Mucosa of stomach (tissue), 1 donor: ENCODE measurements at regions not wholly inside any gene's neighbourhood (a gene's known extent, or its start where the extent isn't known, plus 50 kb on each side); places are given as distances from the start of the nearest gene placed in this dataset.
"Not testable (repeated sequence)": the region's sequence is repeated elsewhere in the genome, so short reads cannot be mapped to it uniquely, and the experiment has no call there.

Experiments used
- H3K27me3 ChIP-seq: one replicate; pipeline ENCODE4 v1.7.0; 2013; ENCODE audit warnings: mild to moderate bottlenecking, low read length; ENCODE audit not compliant: control insufficient read depth, insufficient read depth
- H3K36me3 ChIP-seq: one replicate; pipeline ENCODE4 v1.7.0; 2013; ENCODE audit warnings: low read length; ENCODE audit not compliant: control insufficient read depth, insufficient read depth
- H3K4me1 ChIP-seq: one replicate; pipeline ENCODE4 v1.7.0; 2013; ENCODE audit warnings: mild to moderate bottlenecking, low read length; ENCODE audit not compliant: control insufficient read depth, insufficient read depth
- H3K4me3 ChIP-seq: one replicate; pipeline ENCODE4 v1.7.0; 2013; ENCODE audit warnings: low read length
- H3K9ac ChIP-seq: one replicate; pipeline ENCODE4 v1.7.0; 2013; ENCODE audit warnings: mild to moderate bottlenecking, low read length, moderate library complexity
- H3K9me3 ChIP-seq: one replicate; pipeline ENCODE4 v1.7.0; 2013; ENCODE audit warnings: mild to moderate bottlenecking, low read length, moderate library complexity; ENCODE audit not compliant: control insufficient read depth
- donor health status: Pancreatic carcinoma.

GRCh38 chr4:177771645-177772044 lies 329.4 kb upstream of the AGA start:
- no peaks in the 10 kb centered on the region for H3K4me1 ChIP-seq
- no peaks in the 10 kb centered on the region for H3K36me3 ChIP-seq
- no peak overlapping the region for H3K9ac ChIP-seq
- no peaks in the 10 kb centered on the region for H3K27me3 ChIP-seq
- H3K4me3 ChIP-seq = no peak overlapping the region
- H3K9me3 ChIP-seq = no peaks in the 10 kb centered on the region

- H3K9me3 ChIP-seq = no peaks in the 10 kb centered on the region
- H3K4me3 ChIP-seq = no peak overlapping the region
- H3K36me3 ChIP-seq = no peaks in the 10 kb centered on the region
- H3K27me3 ChIP-seq = no peaks in the 10 kb centered on the region
- H3K4me1 ChIP-seq = no peaks in the 10 kb centered on the region
- no peak overlapping the region for H3K9ac ChIP-seq
These were observed 336.4 kb upstream of the AGA start for GRCh38 chr4:177778623-177779022.

DNA sequence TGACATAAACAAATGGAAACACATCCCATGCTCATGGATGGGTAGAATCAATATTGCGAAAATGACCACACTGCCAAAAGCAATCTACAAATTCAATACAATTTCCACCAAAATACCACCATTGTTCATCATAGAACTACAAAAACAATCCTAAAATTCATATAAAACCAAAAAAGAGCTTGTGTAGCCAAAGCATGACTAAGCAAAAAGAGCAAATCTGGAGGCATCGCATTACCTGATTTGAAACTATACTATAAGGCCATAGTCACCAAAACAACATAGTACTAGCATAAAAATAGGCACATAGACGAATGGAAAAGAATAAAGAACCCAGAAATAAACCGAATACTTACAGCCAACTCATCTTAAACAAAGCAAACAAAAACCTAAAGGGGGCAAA lies 342.8 kb upstream of the AGA start:
- H3K27me3 ChIP-seq = no peaks in the 10 kb centered on the region
- no peaks in the 10 kb centered on the region for H3K36me3 ChIP-seq
- H3K9me3 ChIP-seq = no peaks in the 10 kb centered on the region
- no peaks in the 10 kb centered on the region for H3K4me1 ChIP-seq
- no peak overlapping the region for H3K4me3 ChIP-seq
- H3K9ac ChIP-seq = no peak overlapping the region

DNA sequence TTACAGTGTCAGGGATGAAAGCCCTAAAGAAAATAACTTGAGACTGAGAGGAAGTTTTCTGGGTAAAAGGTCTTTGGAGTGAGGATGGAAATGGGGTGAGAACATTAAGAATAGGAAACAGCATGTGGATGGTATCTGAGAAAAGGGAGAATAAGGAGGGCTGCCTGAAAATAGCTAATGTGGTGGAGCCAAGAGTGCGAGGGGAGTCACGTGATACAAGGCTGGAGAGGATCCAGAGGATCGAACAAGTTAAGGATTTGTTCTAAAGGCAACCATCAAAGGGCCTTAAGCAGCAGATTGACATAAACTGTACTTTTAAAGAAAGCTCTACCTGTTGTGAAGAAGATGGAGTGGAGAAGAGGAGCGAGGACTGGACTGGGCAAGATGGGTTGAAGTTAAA lies 347.4 kb upstream of the AGA start:
- H3K4me1 ChIP-seq = no peaks in the 10 kb centered on the region
- no peaks in the 10 kb centered on the region for H3K9me3 ChIP-seq
- H3K36me3 ChIP-seq = no peaks in the 10 kb centered on the region
- H3K4me3 ChIP-seq = no peak overlapping the region
- no peak overlapping the region for H3K9ac ChIP-seq
- H3K27me3 ChIP-seq = no peaks in the 10 kb centered on the region

- no peaks in the 10 kb centered on the region for H3K27me3 ChIP-seq
- no peaks in the 10 kb centered on the region for H3K9me3 ChIP-seq
- H3K9ac ChIP-seq = no peak overlapping the region
- no peaks in the 10 kb centered on the region for H3K36me3 ChIP-seq
- no peaks in the 10 kb centered on the region for H3K4me1 ChIP-seq
- H3K4me3 ChIP-seq = no peak overlapping the region
These were observed 349.0 kb upstream of the AGA start for GRCh38 chr4:177791188-177791587.

- no peaks in the 10 kb centered on the region for H3K27me3 ChIP-seq
These were observed 354.6 kb upstream of the AGA start for GRCh38 chr4:177796841-177797240.

DNA sequence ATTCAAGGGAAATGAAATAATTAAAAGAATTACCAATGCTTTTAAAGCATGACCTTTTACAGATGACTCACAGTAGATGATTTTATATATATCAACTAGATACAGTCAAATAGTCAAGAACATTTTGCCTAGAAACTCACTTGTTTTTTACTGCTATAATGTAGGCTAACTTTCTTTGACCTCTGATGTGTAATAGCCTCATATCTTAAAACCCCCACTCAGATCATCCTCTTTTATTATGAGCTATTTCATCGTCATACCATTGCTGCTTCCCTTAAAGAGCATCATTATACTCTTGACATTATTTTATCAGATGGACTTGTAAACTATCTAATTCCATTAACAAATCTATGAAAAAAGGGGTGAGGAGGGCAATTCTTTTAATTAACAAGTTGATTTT lies 355.9 kb upstream of the AGA start:
- Histone ChIP-seq H3K9ac (no peak overlapping the region), H3K27me3 (no peaks in the 10 kb centered on the region), H3K4me3 (no peak overlapping the region), H3K9me3 (no peaks in the 10 kb centered on the region), H3K4me1 (no peaks in the 10 kb centered on the region), H3K36me3 (no peaks in the 10 kb centered on the region)

More at GRCh38 chr4:177796841-177797240, 354.6 kb upstream of the AGA start:
- Histone ChIP-seq H3K9ac (no peak overlapping the region), H3K4me1 (no peaks in the 10 kb centered on the region), H3K36me3 (no peaks in the 10 kb centered on the region), H3K4me3 (no peak overlapping the region), H3K9me3 (no peaks in the 10 kb centered on the region)

DNA sequence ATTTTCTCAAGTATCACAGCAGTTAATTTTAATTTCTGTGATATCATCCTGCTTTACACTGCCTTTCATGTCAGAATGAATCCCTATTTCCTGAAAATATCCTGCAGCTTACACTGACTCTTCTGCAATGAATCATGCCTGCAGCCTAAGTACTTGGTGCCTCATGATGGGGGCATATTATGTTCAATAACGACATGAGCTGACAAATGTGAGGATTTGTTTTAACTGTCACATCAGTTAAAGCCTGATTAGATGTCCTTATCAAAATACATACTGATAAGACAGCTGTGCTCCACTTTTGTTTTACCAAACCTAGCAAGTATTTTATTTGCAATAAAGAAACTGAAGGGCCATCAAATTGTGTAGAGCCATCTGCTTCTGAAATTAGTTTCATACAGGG lies 359.9 kb upstream of the AGA start:
- Histone ChIP-seq H3K9ac (no peak overlapping the region), H3K9me3 (no peaks in the 10 kb centered on the region), H3K36me3 (no peaks in the 10 kb centered on the region), H3K4me3 (no peak overlapping the region), H3K4me1 (no peaks in the 10 kb centered on the region), H3K27me3 (no peaks in the 10 kb centered on the region)

DNA sequence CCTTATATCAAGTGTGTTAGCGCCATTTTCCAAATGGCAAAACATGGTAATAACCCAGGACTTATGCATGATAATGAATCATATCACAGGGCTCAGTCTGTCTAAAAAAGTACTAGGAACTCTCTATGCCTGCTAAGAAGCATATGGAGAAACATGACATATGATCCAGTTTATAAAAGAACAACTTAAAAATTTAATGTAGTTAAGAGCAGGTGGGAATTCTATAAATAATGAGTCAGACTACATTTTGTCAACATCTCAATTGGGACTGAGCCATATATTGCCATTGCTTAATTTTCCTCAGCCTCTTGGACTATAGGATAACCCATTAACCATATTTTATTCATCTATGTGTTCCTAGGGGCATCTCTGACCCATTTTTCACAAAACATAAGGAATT lies 360.4 kb upstream of the AGA start:
- Histone ChIP-seq H3K9me3 (no peaks in the 10 kb centered on the region), H3K9ac (no peak overlapping the region), H3K4me3 (no peak overlapping the region), H3K36me3 (no peaks in the 10 kb centered on the region), H3K4me1 (no peaks in the 10 kb centered on the region), H3K27me3 (no peaks in the 10 kb centered on the region)

DNA sequence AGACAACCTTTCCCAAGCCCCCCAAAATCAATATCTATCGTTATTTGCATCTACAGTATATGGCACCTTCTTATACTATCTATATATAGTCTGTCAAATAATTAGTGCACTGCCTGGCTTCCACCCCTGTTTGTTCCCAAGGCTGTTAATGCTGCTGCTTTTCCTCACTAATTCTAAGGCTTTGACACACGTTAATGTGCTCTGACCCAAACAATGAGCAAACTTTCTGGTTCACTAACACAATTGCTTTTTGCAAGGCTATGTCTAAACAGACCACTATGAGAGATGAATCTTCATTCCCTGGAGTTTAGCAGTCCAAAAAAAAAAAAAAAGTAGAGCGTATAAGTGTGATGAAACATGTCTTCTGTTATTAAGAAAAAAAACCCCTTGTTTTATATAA lies 360.9 kb upstream of the AGA start:
- Histone ChIP-seq H3K4me1 (no peaks in the 10 kb centered on the region), H3K9me3 (no peaks in the 10 kb centered on the region), H3K27me3 (no peaks in the 10 kb centered on the region), H3K36me3 (no peaks in the 10 kb centered on the region), H3K9ac (no peak overlapping the region), H3K4me3 (no peak overlapping the region)

DNA sequence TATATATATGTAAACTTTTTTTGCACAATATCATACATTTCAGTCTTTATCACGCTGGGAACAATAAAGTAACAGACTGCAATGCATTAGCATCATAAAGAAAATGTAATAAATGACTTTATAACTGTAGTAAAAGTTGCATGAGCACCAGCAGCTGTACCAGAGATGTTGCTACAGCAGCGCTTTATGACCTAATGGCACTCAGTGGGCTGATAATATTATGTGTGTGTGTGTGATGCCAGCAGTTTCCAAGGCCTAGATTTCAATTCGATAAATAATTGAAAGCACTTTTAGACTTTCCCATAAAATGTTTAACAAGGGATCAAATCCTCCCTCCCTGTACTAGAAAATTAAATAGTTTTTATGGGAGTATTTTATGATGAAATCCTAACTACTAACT lies 367.6 kb upstream of the AGA start:
- no peaks in the 10 kb centered on the region for H3K4me1 ChIP-seq
- H3K9me3 ChIP-seq = no peaks in the 10 kb centered on the region
- no peak overlapping the region for H3K4me3 ChIP-seq
- no peaks in the 10 kb centered on the region for H3K27me3 ChIP-seq
- no peaks in the 10 kb centered on the region for H3K36me3 ChIP-seq
- H3K9ac ChIP-seq = no peak overlapping the region

GRCh38 chr4:177810220-177810619 lies 368.0 kb upstream of the AGA start:
- Histone ChIP-seq H3K9ac (no peak overlapping the region), H3K4me1 (no peaks in the 10 kb centered on the region), H3K4me3 (no peak overlapping the region), H3K27me3 (no peaks in the 10 kb centered on the region), H3K36me3 (no peaks in the 10 kb centered on the region), H3K9me3 (no peaks in the 10 kb centered on the region)

- H3K4me1 ChIP-seq, H3K36me3 ChIP-seq, H3K27me3 ChIP-seq, H3K4me3 ChIP-seq, H3K9me3 ChIP-seq, H3K9ac ChIP-seq: not testable (repeated sequence)
These were observed 376.2 kb upstream of the AGA start for GRCh38 chr4:177818392-177818791.
